HG02571 (cell line): ENCODE measurements at regions not wholly inside any gene's neighbourhood (a gene's known extent, or its start where the extent isn't known, plus 50 kb on each side); places are given as distances from the start of the nearest gene placed in this dataset.
"Not testable (repeated sequence)": the region's sequence is repeated elsewhere in the genome, so short reads cannot be mapped to it uniquely, and the experiment has no call there.

ENCODE experiments used
- ATAC-seq: cut with Tn5 transposase; IDR thresholded peaks from one replicate; pipeline ENCODE4 v1.9.1; 2021; ENCODE audit warnings: mild to moderate bottlenecking, moderate library complexity; ENCODE audit not compliant: unreplicated experiment

DNA sequence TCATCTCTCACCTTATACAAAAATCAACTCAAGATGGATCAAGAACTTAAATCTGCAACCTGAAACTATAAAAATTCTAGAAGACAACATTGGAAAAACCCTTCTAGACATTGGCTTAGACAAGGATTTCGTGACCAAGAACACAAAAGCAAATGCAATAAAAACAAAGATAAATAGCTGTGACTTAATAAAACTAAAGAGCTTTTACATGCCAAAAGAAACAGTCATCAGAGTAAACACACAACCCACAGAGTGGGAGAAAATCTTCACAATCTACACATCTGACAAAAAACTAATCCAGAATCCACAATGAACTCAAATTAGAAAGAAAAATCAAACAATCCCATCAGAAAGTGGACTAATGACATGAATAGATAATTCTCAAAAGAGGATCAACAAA, 532.4 kb downstream of the KIF20B start:
- not testable (repeated sequence) for ATAC-seq

DNA sequence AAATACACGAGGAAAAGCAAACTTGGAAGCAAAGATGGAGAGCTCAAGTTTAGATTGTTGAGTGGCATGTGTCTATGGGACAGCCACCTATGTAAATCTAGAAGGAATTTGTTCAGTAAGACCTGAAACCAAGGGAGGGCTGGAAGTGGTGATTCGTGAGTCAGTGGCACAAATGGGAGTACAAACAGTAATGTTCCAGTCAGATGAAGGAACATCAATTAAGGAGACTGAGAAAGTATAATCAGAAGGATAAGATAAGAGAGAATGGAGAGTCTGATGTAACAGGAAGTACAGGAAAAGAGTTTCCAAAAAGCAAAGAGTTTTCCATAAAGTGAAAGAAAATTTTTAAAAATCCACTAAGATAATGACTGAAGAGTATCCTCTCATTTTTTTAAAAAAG, 544.2 kb downstream of the KIF20B start:
- ATAC-seq = no peak

GRCh38 chr10:90250784-90251183, 549.4 kb downstream of the KIF20B start:
- ATAC-seq = not testable (repeated sequence)

GRCh38 chr10:90269699-90270098, 568.3 kb downstream of the KIF20B start:
- ATAC-seq = no peak

- ATAC-seq = no peak
Measured at GRCh38 chr10:90274721-90275468, 573.5 kb downstream of the KIF20B start.

DNA sequence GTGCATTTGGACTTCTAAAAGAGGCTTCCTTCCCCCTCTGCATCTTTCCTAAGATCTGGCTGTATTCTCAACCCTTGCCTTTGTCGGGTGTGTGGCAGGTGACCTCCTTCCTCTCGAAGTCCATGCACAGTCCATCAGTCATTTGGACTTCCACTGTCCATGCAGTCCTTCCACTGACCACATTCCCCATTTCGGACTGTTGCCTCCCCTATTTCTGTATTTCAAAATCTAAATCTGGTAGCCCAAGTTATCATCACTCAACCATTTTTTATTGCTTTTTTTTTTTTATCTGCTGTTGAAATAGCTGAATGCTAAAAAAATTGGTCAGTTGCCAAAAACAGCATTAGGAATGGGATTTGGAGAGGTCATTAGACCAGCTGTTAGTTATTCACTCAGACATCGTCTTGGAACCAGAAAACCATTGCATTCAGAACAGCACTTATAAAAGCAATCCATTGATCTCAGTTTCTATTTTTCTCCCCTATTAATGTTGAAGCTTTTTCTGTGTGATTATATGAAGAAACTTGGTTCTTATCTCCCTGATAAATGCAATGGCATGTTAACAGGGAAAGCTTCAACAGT, 575.6 kb downstream of the KIF20B start:
- no peak for ATAC-seq

DNA sequence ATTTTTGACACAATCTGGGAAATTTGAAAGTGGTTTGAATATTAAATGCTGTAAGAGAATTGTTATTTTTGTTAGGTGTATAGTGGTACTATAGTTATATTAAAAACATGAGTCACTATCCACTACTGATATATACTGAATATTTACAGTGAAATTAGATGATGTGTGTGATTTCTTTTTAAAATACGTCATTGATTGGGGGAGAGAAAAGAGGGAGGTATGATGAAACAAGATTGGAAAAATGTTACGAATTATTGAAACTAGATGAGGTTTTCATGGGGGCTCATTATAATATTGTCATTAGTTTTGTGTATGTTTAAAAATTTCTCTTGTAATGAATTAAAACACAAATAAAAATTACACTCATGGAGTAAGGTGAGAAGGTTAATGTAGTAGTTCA, 571.4 kb downstream of the HTR7 start:
- no peak for ATAC-seq

DNA sequence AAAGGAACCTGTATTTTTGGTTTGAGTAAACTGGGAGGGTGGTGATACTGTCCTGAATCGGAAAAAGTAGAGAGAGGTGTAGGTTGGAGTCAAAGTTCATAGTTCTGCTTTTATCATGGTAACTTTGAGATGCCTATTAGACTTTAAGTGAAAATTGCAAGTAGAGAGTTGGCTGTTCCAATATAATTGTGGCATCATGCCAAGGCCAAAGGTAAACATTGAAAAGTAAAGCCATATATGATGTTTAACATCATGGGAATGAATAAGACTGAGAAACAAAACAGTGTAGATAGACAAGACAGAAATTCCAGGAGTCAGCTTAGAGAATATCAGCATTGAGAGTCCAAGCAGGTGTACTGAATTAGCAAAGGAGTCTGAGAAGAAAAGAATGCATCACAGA, 570.9 kb downstream of the HTR7 start:
- no peak for ATAC-seq

GRCh38 chr10:90288391-90288933, 569.4 kb downstream of the HTR7 start:
- ATAC-seq = no peak

GRCh38 chr10:90289037-90289436, 568.8 kb downstream of the HTR7 start:
- no peak for ATAC-seq

DNA sequence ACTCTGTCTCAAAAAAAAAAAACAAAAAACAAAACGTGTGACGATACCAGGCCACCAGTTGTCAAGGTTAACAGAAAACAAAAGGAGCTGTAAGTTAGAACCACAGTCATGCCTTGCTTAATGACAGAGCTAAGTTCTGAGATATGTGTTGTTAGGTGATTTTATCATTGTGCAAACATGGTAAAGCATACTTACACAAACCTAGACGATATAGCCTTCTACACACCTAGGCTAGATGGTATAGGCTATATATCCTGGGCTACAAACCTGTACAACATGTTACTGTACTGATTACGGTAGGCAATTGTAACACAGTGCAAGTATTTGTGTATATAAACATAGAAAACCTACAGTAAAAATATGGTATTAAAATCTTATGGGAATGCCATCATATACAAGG, 564.2 kb downstream of the HTR7 start:
- no peak for ATAC-seq

- ATAC-seq = not testable (repeated sequence)
Measured at GRCh38 chr10:90294821-90295540, 562.9 kb downstream of the HTR7 start.

- not testable (repeated sequence) for ATAC-seq
Measured at GRCh38 chr10:90302031-90302430, 555.8 kb downstream of the HTR7 start.

GRCh38 chr10:90302758-90303481, 554.9 kb downstream of the HTR7 start:
- no peak for ATAC-seq

DNA sequence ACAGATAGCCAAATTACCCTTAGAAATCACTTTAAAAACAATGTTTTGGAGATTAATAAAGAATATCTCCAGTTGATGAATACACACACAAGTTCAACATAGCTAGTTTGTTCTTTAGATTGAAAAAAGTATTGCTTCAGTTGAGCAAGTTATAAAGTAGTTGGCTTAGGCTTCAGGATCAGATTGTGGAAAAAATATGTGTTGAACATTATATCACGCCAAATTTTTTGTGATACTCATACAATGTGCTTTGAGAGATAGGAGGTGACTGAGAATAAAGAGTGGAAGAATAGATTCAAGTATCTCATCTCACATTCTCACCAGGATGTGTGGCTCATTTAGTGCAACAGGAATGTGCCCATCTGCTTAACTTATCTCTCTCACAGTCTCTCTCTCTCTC, 553.3 kb downstream of the HTR7 start:
- ATAC-seq = no peak

- no peak for ATAC-seq
Measured at GRCh38 chr10:90306187-90306586, 551.7 kb downstream of the HTR7 start.

DNA sequence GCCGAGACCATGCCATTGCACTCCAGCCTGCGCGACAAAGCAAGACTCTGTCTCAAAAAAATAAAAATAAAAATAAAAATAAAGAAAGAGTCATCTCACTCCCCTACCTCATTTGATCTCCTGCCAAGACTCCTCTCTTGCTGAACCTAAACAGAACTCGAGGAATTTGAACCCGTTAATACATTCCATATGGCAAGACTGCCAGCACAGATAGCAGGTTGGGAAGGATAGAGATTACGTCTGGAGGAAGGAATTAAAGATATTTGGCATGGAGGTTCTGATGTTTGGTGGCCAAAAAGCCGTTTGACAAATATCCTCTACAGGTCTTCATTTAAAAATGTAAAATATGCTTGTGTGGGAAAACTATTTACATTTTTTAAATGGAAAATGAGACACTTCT, 549.6 kb downstream of the HTR7 start:
- ATAC-seq = no peak

- no peak for ATAC-seq
Measured at GRCh38 chr10:90313576-90314325, 544.1 kb downstream of the HTR7 start.

GRCh38 chr10:90314718-90315117, 543.1 kb downstream of the HTR7 start:
- no peak for ATAC-seq

DNA sequence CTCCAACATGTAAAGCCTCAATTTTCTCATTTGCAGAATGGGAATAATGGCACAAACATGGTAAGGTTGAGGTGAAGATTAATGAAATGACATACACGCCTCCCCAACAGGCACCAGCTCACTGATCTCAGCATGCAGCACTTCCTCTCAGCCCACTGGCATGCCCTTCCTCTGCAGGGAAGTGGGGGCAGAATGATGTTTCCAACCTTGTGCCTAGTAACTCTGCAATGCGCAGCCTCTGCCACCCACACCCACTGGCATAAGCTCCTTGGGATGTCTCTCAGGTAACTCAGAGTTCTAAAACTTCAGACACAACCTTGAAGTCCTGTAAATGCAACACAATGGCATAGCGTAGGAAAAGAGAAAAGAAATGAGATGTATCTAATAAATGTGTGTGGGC, 540.7 kb downstream of the HTR7 start:
- ATAC-seq = no peak
